GM21576 (cell line): ENCODE measurements at regions not wholly inside any gene's neighbourhood (a gene's known extent, or its start where the extent isn't known, plus 50 kb on each side); places are given as distances from the start of the nearest gene placed in this dataset.
"Not testable (repeated sequence)": the region's sequence is repeated elsewhere in the genome, so short reads cannot be mapped to it uniquely, and the experiment has no call there.

ENCODE experiments used
- ATAC-seq: cut with Tn5 transposase; IDR thresholded peaks from one replicate; pipeline ENCODE4 v1.9.1; 2021; ENCODE audit warnings: mild to moderate bottlenecking, moderate library complexity; ENCODE audit not compliant: unreplicated experiment

GRCh38 chr13:70541451-70541850 lies 433.2 kb upstream of the KLHL1 start:
- ATAC-seq: no peak

DNA sequence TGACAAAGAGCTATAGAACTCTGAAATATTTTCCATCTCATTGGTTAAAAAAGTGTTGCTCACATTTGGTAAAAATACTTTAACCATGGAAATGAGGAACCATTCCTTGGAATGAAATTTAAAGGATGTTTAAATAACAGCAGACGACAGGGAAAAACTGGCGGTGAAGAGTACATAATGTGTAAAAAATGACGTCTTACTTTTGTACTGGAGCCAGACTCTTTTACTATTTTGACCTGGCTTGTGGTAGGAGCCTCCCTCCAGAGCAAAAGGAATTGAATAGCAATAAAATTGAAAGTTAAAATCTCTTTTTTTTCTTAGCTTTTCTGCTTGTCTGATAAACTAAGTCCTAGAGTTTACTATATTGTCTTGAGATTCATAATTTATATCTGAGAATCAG lies 426.2 kb upstream of the KLHL1 start:
- no peak for ATAC-seq

DNA sequence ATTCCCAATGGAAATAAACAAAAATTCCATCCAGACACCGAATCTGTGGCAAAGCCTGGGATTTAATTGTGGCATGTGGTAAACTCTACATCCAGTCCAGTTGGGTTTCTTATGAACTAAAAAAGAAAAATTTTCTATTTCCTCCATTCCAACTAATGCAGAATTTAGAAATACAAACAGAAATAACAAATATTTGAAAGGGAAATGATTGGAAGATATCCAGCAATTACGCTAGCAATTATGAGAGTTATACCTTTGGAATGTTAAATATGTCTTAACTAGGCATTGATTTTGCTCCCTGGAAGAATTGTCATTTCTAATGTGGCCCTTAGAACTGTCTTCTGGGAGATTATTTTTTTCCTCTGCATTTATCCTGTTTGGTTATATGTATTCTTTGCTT lies 421.4 kb upstream of the KLHL1 start:
- no peak for ATAC-seq

DNA sequence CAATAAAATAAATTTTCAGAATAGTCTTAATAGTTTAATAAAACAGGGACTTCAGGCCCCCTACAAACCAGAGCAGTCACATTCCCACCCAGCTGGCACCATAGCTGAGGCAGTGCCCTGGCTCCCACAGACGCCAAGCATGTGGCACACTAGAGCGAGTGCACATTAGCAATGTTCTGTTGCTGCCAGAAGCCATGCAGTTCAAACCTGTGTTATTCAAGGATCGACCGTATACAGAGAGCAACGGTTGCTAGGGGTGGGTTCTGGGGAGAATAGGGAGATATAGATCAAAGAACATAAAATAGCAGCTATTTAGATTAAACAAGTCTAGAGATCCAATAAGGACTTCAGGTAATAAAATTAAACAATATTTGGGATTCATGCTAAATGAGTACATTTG lies 419.3 kb upstream of the KLHL1 start:
- no peak for ATAC-seq

GRCh38 chr13:70523622-70524021 lies 415.4 kb upstream of the KLHL1 start:
- no peak for ATAC-seq

- no peak for ATAC-seq
These were observed 412.2 kb upstream of the KLHL1 start for GRCh38 chr13:70520275-70521036.

- ATAC-seq: no peak
These were observed 409.8 kb upstream of the KLHL1 start for GRCh38 chr13:70518081-70518480.

GRCh38 chr13:70516226-70516625 lies 408.0 kb upstream of the KLHL1 start:
- ATAC-seq: no peak

DNA sequence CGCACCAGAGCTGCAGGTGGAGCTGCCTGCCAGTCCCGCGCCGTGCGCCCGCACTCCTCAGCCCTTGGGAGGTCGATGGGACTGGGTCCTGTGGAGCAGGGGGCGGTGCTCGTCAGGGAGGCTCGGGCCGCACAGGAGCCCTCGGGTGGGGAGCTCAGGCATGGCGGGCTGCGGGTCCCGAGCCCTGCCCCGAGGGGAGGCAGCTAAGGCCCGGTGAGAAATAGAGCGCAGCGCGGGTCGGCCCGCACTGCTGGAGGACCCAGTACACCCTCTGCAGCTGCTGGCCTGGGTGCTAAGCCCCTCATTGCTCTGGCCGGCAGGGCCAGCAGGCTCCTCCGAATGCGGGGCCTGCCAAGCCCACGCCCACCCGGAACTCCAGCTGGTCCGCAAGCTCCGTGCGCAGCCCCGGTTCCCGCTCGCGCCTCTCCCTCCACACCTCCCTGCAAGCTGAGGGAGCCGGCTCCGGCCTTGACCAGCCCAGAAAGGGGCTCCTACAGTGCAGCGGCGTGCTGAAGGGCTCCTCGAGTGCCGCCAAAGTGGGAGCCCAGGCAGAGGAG lies 403.7 kb upstream of the KLHL1 start:
- not testable (repeated sequence) for ATAC-seq

GRCh38 chr13:70505809-70506208 lies 397.6 kb upstream of the KLHL1 start:
- no peak for ATAC-seq

GRCh38 chr13:70502944-70503343 lies 394.7 kb upstream of the KLHL1 start:
- ATAC-seq: no peak

GRCh38 chr13:70490320-70490935 lies 382.2 kb upstream of the KLHL1 start:
- no peak for ATAC-seq

DNA sequence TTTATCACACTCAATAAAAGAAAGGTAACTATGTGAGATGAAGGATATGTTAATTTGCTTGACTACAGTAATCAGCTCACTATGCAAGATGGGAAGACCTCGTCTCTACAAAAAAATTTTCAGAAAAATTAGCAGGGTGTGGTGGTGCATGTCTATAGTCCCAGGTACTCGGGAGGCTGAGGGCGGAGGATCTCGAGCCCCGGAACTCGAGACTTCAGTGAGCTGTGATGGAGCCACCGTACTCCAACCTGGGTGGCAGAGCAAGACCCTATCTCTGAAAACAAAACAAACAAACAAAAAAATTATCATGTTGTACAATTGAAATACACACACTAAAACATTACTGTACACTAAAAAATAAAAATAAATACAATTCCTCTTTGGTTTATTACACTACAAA lies 376.7 kb upstream of the KLHL1 start:
- ATAC-seq: no peak

DNA sequence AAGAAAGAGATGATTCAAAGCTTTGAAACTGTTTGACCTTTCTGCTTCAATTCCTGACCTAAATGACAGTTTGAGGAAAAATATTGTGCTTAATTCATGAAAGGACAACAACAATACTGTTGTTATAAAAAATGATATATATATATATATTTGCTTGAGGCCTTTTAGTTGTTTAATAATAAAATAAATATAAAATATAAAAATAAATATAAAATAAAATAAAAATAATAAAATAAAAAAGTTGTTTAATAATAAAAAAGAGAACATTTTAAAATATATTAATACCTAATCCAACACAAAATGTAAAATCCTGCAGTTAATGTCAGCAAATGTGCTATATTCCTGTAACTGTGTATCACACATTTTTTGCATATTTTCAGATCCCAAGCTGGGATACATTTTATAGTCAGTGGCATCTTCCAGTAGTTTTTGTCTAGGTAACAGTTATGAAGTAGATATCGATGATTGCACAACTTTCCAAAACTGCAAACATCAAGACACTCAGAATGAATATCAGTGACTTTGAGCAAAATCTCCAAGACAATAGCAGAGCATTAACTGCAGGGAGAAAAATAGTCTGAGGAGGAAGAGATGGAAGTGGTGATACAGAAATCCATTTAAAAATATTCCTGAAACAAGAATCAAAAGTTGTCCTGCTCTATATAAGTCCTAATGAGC lies 375.5 kb upstream of the KLHL1 start:
- ATAC-seq: no peak

DNA sequence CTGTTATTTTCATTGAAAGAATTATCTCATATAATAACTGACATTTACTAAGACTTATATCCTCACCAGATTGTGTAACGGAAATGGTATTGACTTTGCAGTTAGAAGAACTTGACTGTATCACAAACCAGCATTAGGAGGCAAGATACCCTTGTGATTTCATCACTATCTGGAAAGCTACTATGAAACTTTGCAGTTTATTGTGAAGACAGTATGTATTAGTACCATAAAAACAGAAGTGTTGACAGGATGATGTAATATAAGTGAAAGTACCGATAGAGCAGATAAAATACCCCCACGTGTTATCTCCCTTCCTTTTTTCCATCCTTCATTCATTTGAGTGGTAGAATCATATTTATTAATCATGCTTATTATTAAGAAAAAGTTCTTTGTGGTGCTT lies 365.7 kb upstream of the KLHL1 start:
- ATAC-seq: no peak

GRCh38 chr13:70469077-70469476 lies 360.8 kb upstream of the KLHL1 start:
- no peak for ATAC-seq

- ATAC-seq: no peak
These were observed 349.2 kb upstream of the KLHL1 start for GRCh38 chr13:70457474-70457873.

GRCh38 chr13:70448820-70449219 lies 340.6 kb upstream of the KLHL1 start:
- no peak for ATAC-seq

GRCh38 chr13:70432276-70432805 lies 324.1 kb upstream of the KLHL1 start:
- ATAC-seq: no peak

DNA sequence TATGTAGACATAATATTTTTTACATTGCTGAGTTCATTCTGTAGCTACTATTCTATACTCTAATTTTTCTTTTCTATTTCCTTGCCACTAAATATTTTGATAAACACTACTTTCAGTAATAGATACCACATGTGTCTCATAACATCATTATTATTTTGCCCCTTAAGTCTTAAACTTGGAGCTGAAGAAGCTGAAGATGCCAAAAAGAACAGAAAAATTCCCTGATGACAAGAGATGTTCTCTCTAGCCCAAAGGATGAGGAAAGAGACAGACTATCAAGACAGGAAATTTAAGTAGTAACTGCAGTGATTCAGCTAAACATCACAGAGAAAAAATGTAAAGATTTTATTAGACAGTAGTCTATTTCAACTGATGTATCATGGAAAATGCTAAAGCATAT lies 322.0 kb upstream of the KLHL1 start:
- no peak for ATAC-seq

- ATAC-seq: no peak
These were observed 316.7 kb upstream of the KLHL1 start for GRCh38 chr13:70424928-70425327.

DNA sequence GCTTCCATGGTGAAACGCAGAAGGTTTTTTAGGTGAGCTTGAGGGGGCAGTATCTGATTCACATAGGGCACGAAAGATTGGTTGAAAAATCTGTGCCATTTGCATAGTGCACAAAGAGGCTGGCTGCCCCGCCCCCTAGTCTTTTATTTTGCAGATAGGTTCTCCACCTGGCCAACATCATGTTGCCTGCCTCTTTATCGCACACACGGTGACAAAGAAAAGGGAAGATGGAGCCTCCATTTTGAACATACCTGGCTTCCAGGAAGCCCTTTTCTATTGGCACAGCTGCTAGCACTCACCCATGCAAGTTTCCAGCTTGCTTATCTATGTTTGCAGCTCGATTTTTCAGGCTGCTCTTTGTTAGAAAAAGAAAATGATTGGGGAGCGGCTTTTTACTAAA lies 316.2 kb upstream of the KLHL1 start:
- ATAC-seq: no peak
